Keratinocyte (primary cell): ENCODE measurements at regions not wholly inside any gene's neighbourhood (a gene's known extent, or its start where the extent isn't known, plus 50 kb on each side); places are given as distances from the start of the nearest gene placed in this dataset.

Experiments
- CTCF ChIP-seq, 3 experiments: IDR thresholded peaks in 1 of 3; conservative IDR thresholded peaks in 1 of 3; optimal IDR thresholded peaks in 1 of 3; 2 replicates in 2 of 3; 3 replicates in 1 of 3; pipeline versions ENCODE3 to v1.5.1; 2011; ENCODE audit warnings: low read length in 3 of 3, mild to moderate bottlenecking in 3 of 3, moderate library complexity in 2 of 3, control low read depth in 1 of 3, inconsistent platforms in 1 of 3; ENCODE audit not compliant: insufficient read depth in 2 of 3; ENCODE audit errors: extremely low read depth in 1 of 3
- EZH2 ChIP-seq: IDR thresholded peaks from one replicate; pipeline ENCODE4 v1.6.1; 2012; ENCODE audit warnings: inconsistent platforms, mild to moderate bottlenecking, low read length, moderate library complexity

GRCh38 chr5:155780260-155780659, 546.7 kb upstream of the SGCD start:
- TF ChIP-seq CTCF (optimal IDR thresholded peaks at IDR 0.05 in 1 of 3, IDR thresholded peaks at IDR 0.05 in 1 of 3, conservative IDR thresholded peaks at IDR 0.05 in 1 of 3; ENCODE audit: extremely low read depth in 1 of 3, insufficient read depth in 2 of 3, low read length in 3 of 3), result no peak
- no peak for TF ChIP-seq EZH2
